Neural cell (in vitro differentiated cells): ENCODE measurements at regions not wholly inside any gene's neighbourhood (a gene's known extent, or its start where the extent isn't known, plus 50 kb on each side); places are given as distances from the start of the nearest gene placed in this dataset.

Source experiments
- CTCF ChIP-seq: fragments of 450-650 bp; IDR thresholded peaks from 2 replicates; pipeline ENCODE4 v1.5.1; 2014; ENCODE audit warnings: antibody characterized with exemption, mild to moderate bottlenecking, moderate library complexity; ENCODE audit not compliant: poor library complexity, severe bottlenecking
- EZH2 ChIP-seq: fragments of 200-600, 300-800 bp; shearing (Covaris generic), sonication (generic); IDR thresholded peaks from 2 replicates; pipeline ENCODE4 v1.6.1; 2014; ENCODE audit warnings: antibody characterized with exemption, low read length, borderline replicate concordance, mild to moderate bottlenecking; ENCODE audit not compliant: insufficient read depth, poor library complexity, severe bottlenecking
- POLR2AphosphoS5 ChIP-seq: IDR thresholded peaks from 2 replicates; pipeline ENCODE4 v1.6.1; 2012
- TAF1 ChIP-seq: IDR thresholded peaks from 2 replicates; pipeline ENCODE4 v1.6.1; 2012; ENCODE audit warnings: low read depth

DNA sequence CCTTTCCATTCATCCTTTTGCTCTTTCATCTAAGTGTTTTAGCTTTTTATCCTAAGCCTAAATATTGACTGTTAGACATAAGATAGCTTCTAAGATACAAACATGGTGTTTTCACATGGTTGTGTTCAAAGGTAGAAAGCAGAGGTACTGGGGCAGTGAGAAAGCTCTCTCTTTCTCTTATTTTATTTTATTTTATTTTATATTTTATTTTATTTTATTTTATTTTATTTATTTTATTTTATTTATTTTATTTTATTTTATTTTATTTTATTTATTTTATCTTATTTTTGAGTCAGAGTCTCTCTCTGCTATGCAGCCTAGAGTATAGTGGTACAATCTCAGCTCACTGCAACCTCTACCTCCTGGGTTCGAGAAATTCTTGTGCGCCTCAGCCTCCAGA lies 287.2 kb downstream of the IKZF2 start:
- TF ChIP-seq CTCF (no peak), EZH2 (no peak), POLR2AphosphoS5 (no peak), TAF1 (no peak)
